Choroid plexus epithelial cell (primary cell): ENCODE measurements at regions not wholly inside any gene's neighbourhood (a gene's known extent, or its start where the extent isn't known, plus 50 kb on each side); places are given as distances from the start of the nearest gene placed in this dataset.
A peak's percentile ranks its signal among the peaks of the same experiment; 100 is the strongest.

Experiments
- DNase-seq: peaks from one replicate; pipeline ENCODE4 v3.0.0-alpha.2; 2010; ENCODE audit warnings: low read depth
- H3K4me3 ChIP-seq: 2 replicates; pipeline ENCODE4 v1.5.1; 2011; ENCODE audit warnings: low read depth, mild to moderate bottlenecking, control low read depth, low read length, moderate library complexity
- CTCF ChIP-seq: conservative IDR thresholded peaks from 2 replicates; pipeline ENCODE4 v1.5.1; 2011; ENCODE audit warnings: low read depth, mild to moderate bottlenecking, control low read depth, inconsistent platforms, low read length, moderate library complexity

- TF ChIP-seq CTCF, result no peak
- DNase-seq, result peak; percentile 84
- H3K4me3 ChIP-seq, result no peak overlapping the region
Measured at GRCh38 chr13:73870036-73870741, 264.0 kb downstream of the KLF12 start.

- DNase-seq, result no peak
Measured at GRCh38 chr13:73865027-73865426, 269.2 kb downstream of the KLF12 start.

GRCh38 chr13:73861136-73861535 is 273.1 kb downstream of the KLF12 start:
- no peak for TF ChIP-seq CTCF
- H3K4me3 ChIP-seq, result no peak overlapping the region
- no peak for DNase-seq

More at GRCh38 chr13:73865027-73865426, 269.2 kb downstream of the KLF12 start:
- TF ChIP-seq CTCF, result no peak
- H3K4me3 ChIP-seq, result no peak overlapping the region

- no peak for TF ChIP-seq CTCF
- no peak overlapping the region for H3K4me3 ChIP-seq
- DNase-seq, result no peak
Measured at GRCh38 chr13:73860501-73860900, 273.7 kb downstream of the KLF12 start.

- no peak overlapping the region for H3K4me3 ChIP-seq
- DNase-seq, result no peak
Measured at GRCh38 chr13:73859841-73860240, 274.4 kb downstream of the KLF12 start.

GRCh38 chr13:73857106-73857505 is 277.1 kb downstream of the KLF12 start:
- TF ChIP-seq CTCF, result no peak
- DNase-seq, result no peak

More at GRCh38 chr13:73859841-73860240, 274.4 kb downstream of the KLF12 start:
- no peak for TF ChIP-seq CTCF

GRCh38 chr13:73851104-73851503 is 283.1 kb downstream of the KLF12 start:
- no peak for TF ChIP-seq CTCF
- DNase-seq, result no peak
- H3K4me3 ChIP-seq, result no peak overlapping the region

More at GRCh38 chr13:73857106-73857505, 277.1 kb downstream of the KLF12 start:
- no peak overlapping the region for H3K4me3 ChIP-seq
